ENCODE measurements at regions not wholly inside any gene's neighbourhood (a gene's known extent, or its start where the extent isn't known, plus 50 kb on each side); places are given as distances from the start of the nearest gene placed in this dataset.

DNA sequence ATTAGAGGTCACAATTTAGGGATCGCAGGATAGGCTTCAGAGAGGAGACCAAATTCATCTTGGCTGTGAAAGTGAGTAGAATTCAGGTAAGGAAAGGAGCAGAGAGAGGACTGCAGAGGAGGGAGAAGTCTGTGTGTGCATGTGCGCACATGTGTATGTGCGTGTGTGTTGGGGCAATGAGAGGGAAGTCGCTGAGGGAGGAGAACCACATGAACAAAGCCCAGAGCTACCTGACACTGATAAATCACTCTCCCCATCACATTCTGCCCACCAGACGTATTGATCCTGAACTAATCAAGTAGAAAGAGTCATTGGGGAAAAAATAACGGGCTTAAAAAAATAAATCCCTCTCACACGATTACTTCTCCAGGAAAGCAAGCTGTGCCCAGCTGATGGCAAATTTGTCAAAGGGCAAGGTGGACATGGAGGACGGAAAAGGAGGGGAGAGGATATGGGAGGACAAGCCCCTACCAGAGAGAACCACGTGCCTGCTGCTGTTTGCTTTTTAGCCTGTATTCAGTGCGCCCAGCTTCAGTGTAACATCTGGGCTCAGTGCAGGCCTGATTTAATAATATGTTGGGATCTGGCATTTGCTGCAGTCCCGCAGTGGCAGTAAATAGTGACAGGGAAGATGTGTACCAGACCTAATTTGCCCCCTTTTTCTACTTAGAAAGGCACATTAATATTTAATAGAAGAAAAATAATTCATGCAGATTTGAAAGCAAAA, 307.5 kb downstream of the C1D start:
- H3K27ac Mint-ChIP-seq, result peak overlapping the region; percentile 52
- H3K4me3 Mint-ChIP-seq, result no peak overlapping the region

DNA sequence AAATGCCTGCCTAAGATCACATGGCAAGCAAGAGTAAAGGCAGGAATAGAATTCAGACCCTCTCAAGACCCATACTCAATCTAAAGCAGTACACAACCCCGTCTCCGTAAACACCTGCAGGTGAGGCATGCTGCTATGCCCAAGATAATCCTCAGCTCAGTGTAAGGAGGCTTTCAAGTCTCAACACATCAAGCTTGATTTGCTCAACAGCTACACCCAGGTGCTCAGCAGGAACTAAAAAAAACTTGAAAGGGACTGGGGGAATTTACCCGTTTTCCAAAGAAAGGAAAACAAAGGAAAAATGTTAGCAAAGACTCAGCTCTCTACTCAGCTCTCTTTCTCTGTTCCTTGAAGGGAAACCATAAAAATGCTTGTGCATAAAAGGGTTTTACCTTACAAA, 301.8 kb downstream of the C1D start:
- H3K9me3 Mint-ChIP-seq, result peaks cover 10% of the 10 kb centered on the region
- no peak overlapping the region for H3K4me3 Mint-ChIP-seq
- no peaks in the 10 kb centered on the region for H3K36me3 Mint-ChIP-seq (ENCODE audit: low read depth)
- TF ChIP-seq, protein P1, sequence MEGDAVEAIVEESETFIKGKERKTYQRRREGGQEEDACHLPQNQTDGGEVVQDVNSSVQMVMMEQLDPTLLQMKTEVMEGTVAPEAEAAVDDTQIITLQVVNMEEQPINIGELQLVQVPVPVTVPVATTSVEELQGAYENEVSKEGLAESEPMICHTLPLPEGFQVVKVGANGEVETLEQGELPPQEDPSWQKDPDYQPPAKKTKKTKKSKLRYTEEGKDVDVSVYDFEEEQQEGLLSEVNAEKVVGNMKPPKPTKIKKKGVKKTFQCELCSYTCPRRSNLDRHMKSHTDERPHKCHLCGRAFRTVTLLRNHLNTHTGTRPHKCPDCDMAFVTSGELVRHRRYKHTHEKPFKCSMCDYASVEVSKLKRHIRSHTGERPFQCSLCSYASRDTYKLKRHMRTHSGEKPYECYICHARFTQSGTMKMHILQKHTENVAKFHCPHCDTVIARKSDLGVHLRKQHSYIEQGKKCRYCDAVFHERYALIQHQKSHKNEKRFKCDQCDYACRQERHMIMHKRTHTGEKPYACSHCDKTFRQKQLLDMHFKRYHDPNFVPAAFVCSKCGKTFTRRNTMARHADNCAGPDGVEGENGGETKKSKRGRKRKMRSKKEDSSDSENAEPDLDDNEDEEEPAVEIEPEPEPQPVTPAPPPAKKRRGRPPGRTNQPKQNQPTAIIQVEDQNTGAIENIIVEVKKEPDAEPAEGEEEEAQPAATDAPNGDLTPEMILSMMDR (IDR thresholded peaks at IDR 0.05), result no peak
- DNase-seq, result no peak
- no peaks in the 10 kb centered on the region for H3K4me1 Mint-ChIP-seq
- H3K27ac Mint-ChIP-seq, result no peak overlapping the region
- no peaks in the 10 kb centered on the region for H3K27me3 Mint-ChIP-seq (ENCODE audit: low read depth, poor library complexity)

More for the DNA sequence above, 307.5 kb downstream of the C1D start:
- Mint-ChIP-seq H3K36me3 (ENCODE audit: low read depth) (no peaks in the 10 kb centered on the region), H3K9me3 (peaks cover 4% of the 10 kb centered on the region), H3K27me3 (ENCODE audit: low read depth, poor library complexity) (peaks cover 3% of the 10 kb centered on the region), H3K4me1 (peaks cover 11% of the 10 kb centered on the region)
- TF ChIP-seq, protein P1 (IDR thresholded peaks at IDR 0.05), result no peak
- DNase-seq, result no peak

DNA sequence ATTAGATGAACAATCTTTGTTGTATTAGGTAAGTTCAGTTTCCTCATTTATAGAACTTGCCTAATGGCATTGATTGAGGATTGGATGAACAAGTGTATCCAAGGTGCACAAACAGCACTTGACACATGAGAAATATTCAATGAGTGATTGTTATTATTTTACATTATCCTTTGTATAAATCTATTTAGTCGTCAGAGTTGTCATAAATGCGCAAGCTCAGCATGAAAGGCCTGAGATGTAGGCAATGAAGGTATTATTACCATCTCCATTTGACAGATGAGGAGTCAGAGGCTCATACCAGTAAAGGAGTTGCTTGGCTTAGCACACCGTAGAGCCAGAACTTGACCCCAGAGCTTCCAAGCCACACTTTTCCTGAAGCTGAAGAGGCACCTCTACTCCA, 291.4 kb downstream of the C1D start:
- no peak for DNase-seq
- TF ChIP-seq, protein P1 (IDR thresholded peaks at IDR 0.05), result no peak
- H3K4me1 Mint-ChIP-seq, result peaks cover 30% of the 10 kb centered on the region
- H3K27ac Mint-ChIP-seq, result no peak overlapping the region
- H3K4me3 Mint-ChIP-seq, result no peak overlapping the region
- H3K9me3 Mint-ChIP-seq, result peaks cover 8% of the 10 kb centered on the region
- no peaks in the 10 kb centered on the region for H3K36me3 Mint-ChIP-seq (ENCODE audit: low read depth)
- H3K27me3 Mint-ChIP-seq (ENCODE audit: low read depth, poor library complexity), result no peaks in the 10 kb centered on the region

DNA sequence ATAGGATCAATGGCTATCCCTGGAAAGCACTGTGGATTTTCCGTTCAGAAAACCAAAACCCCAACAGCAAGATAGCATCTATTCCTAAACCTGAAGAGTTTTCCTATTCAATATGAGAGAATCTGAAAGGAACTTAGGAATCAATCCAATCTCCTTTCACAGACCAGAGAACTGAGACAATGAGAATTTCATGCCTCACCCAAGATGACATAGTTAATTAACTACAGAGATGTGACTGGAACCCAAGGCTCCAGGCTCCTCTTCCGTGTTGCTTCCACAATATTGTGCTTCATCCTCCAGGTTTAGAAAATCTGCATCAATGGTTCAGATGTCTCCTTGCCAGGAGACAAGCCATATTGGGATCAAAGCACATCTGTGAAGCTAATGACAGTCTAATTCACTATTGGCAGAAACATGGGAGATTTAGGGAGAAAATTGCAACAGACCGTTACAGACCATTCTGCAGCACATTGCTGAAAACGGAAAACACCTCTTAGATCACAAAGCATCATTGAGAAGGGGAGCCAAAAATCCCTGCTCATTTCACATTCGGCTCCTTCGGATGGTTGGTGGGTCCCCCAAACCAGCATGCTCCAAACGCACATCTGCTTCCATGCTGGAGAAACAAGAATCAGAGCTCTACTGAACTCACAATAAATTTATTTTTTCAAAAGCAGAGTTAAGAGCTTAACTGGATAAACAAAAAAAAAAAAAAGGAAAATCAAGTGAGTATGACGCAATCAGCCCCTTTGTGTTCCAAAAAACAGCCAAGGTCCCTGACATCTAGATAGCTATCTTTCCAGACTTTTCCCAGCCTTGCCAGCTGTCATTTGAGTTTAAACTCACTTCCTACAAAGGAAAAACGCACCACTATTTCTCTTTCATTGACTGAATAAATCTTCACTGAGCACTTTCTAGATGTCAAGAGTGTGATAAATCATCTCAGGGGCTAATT, 290.3 kb downstream of the C1D start:
- H3K4me3 Mint-ChIP-seq, result no peak overlapping the region
- TF ChIP-seq, protein P1 (IDR thresholded peaks at IDR 0.05), result no peak
- H3K4me1 Mint-ChIP-seq, result peaks cover 30% of the 10 kb centered on the region
- H3K27me3 Mint-ChIP-seq (ENCODE audit: low read depth, poor library complexity), result no peaks in the 10 kb centered on the region
- H3K9me3 Mint-ChIP-seq, result peaks cover 8% of the 10 kb centered on the region
- H3K27ac Mint-ChIP-seq, result peak overlapping the region; percentile 42
- no peaks in the 10 kb centered on the region for H3K36me3 Mint-ChIP-seq (ENCODE audit: low read depth)
- DNase-seq, result no peak

DNA sequence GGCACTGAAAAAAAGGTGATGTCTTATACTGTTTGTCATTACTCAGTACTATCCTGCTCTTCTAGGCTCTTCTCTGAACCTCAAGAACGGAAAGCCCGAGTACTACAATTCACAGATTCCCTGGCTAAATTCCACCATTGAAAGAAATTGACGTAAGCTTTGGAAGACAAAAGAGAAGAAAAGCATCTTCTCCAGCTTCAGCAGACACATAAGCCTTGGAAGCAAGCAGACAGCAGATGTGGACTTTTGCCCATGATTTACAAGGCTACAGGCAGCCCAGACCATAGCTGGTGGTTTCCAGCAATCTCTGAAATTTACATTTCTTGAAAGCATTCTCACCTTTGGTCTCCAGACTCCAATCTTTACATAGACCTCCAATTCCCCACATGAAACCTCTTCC, 289.0 kb downstream of the C1D start:
- Mint-ChIP-seq H3K9me3 (no peaks in the 10 kb centered on the region), H3K36me3 (ENCODE audit: low read depth) (no peaks in the 10 kb centered on the region), H3K27me3 (ENCODE audit: low read depth, poor library complexity) (no peaks in the 10 kb centered on the region), H3K27ac (no peak overlapping the region), H3K4me3 (no peak overlapping the region), H3K4me1 (peaks cover 30% of the 10 kb centered on the region)
- no peak for DNase-seq
- TF ChIP-seq, protein P1 (IDR thresholded peaks at IDR 0.05), result no peak

Measured in nephron progenitor cell (in vitro differentiated cells).